NCI-H524 treated with DMSO at 0.1 percent for 48 hours (cell line): ENCODE measurements at regions not wholly inside any gene's neighbourhood (a gene's known extent, or its start where the extent isn't known, plus 50 kb on each side); places are given as distances from the start of the nearest gene placed in this dataset.
A peak's percentile ranks its signal among the peaks of the same experiment; 100 is the strongest.

ENCODE experiments used
- DNase-seq: peaks from one replicate; lab custom pipeline; 2025; lab: John Stamatoyannopoulos, UW

DNA sequence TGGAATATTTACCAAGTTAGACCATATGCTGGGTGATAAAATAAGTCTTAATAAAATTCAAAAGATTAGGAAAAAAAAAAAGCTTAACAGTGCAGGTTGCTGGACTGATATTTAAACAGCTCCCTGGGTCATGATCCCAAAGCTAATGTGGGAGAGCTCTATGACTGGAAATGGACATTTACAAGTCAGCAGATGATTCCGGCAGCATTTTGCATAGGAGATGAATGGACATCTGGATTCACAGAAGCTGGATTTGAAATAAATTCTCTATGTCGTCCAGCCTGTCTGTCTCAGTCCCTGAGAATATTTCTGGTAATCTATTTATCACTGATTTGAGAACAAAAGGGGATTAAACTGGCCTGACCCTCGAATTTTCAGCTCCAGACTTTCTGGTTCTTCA, 52.3 kb upstream of the KLHL25 start:
- DNase-seq, result no peak

- DNase-seq, result no peak
These were observed 55.2 kb upstream of the KLHL25 start for GRCh38 chr15:85849946-85850345.

- DNase-seq, result no peak
These were observed 58.2 kb upstream of the KLHL25 start for GRCh38 chr15:85852969-85853368.

DNA sequence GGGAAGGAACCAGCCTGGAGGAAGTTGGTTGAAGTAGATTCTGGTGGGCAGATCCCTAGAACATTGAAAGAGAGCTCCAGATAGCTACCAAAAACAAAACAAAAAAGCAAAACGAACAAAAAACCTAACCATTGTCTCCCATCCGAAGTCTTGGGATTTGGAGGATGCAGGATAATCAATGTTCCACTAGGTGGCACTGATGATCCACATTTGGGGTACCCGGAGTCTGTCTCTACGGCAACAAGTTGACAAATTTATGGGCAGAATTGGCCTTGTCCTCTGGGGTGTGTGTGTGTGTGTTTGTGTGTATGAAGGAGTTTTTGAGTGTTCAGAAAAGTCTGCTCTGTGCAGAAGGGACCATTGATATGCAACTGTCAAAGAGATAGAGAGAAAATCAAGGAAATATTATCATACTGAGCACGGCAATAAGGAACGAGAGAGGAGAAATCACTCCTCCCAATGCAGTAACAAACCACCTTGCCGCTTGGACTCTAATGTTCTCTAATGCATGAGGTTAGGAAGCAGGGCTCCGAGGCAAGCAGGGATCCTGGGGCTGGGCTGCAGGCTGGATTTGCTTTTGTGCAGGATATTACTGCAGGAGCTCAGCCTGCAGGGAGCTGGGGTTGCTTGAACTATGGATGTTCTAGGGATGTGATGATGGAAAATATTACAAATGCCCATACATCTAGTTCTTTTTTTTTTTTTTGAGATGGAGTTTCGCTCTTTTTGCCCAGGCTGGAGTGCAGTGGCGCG, 59.8 kb upstream of the KLHL25 start:
- no peak for DNase-seq

DNA sequence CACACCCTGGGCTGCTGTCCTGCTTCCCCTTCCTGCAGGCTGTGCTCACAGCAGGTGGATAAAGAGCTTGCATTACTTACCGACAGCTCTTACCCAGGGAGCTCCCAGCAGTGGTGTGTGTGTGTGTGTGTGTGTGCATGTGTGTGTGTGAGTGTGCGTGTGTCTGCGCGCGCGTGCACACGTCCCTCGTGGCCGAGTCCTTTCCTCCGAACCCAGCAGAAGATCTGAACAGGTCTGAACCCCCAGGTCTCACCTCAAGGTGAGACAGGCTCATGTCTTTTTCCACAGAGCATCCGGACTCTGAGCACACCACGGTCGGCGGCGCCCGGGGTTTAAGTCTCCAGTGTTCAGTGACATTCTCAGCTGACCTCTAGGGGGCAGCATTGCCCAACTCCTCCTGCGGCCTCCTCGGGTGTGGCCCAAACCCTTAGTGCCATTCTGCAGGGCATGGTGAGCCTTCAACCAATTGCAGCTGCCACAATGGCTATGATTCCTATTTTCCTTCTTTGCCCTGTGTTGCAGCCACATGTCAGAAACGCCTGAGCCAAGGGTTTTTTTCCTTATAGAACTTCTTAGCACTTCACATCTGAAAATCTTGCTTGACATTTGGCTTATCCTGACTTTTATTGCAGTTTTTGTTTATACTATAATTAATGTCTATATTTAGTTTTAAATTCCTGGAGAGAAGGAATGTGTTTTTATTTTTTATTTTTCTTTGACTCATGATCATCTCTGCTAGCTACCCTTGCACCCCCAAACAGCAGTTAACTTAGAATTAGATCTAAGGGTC, 64.1 kb upstream of the KLHL25 start:
- DNase-seq, result peak; percentile 48

- DNase-seq, result no peak
These were observed 64.9 kb upstream of the KLHL25 start for GRCh38 chr15:85859671-85860070.

DNA sequence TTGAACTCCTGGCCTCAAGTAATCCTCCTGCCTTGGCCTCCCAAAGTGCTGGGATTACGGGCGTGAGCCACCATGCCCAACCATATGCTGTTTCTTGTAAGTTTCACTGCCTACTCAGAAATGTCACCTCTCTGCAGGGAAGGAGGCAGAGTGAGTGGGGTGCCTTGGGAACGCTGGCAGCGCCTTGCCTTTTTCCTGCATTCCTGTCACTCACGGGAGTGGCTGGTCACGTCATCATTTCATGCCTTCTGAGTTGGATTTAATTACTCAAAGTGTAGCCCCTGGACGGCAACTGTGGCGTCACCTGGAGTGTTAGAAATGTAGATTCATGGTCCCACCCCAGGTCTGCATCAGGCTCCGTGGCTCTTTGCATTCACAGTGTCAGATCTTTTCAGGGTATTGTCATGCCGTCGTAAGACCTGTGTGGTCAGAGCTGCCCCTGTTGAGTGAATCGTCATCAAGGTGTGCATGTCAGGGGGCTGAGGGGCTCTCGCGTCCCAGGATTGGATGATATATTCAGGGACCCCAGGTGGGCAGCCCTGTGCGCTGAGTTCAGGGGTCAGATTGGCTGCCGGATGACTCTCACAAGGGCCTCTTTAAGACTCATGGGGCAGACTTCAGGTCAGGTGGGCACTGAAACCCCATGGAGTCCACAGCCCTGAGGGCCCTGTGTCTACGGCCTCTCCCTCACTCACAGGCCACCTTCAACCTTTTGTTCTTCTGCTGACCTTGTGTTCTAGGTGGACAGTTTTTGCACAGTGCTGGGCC, 65.9 kb upstream of the KLHL25 start:
- no peak for DNase-seq

DNA sequence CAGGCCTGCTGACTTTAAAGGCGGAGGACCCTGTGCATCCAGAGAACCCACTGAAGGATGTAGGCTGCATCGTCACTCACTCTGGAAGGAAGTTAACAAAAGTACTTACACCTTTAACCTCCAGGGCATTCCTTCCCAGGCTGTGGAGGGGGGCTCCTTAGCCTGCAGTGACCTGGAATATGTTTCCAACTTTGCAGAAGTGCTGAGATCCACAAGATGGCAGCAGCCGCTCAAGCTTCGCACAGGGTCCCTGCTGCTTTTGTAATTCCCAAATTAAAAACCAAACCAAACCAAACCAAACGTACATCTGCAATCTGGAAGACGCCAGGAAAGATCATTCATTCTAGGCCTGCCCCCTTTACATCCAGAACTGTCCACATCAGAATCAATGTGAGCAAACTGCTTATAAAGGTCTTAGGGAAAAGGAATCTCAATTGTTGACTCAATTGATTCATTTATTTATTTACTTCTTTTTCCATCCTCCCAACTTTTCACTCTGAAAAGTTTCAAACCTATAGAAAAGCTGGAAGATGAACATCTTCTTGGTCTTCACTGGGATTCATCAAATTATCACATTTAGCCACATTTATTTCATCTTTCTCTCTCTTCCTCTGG, 70.5 kb upstream of the KLHL25 start:
- DNase-seq, result peak; percentile 27

DNA sequence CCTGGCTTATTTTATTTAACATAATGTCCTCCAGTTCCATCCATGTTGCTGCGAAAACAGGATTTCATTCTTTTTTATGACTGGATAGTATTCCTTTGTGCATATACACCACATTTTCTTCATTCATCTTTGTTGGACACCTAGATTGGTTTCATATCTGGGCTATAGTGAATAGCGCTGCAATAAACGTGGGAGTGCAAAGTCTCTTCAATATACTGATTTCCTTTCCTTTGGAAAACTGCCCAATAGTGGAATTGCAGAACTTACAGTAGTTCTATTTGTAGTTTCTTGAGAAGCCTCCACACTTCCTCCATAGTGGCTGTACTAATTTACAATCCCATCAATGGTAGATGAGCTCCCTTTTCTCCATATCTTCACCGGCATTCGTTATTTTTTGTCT, 72.5 kb upstream of the KLHL25 start:
- no peak for DNase-seq

- no peak for DNase-seq
These were observed 74.4 kb upstream of the KLHL25 start for GRCh38 chr15:85869124-85869523.

DNA sequence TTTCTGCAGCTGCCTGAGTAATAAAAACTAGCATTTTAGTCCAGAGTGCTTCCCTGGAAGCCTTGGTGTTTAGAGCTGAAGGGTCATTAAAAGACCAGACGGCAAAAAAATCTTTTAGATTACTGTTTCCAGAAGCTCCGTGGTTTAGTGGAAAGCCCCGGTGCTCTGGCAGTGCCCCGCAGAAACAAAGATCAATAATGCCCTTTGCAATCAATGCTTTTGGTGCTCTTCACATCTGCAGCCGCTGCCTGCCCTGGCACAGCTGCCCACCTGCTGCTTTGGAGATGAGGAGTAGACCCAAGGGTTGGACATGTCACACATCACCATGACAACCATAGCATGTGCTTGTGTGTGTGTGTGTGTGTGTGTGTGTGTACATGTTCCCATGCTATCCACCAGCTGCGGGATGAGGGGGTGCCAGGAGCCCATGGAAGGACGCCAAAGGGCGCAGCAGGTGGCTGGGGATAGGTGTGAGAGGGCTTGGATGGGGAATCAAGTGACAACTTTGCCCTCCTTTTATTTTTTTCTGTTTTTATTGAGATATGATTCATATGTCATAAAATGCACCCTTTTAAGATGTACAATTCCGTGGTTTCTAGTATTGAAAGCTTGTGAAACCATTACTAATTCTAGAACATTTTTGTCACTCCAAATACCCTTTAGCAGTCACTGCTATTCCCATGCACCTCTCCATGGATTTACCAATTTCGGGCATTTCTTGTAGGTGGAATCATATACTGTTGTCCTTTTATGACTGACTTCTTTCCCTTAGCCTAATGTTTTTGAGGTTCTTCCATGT, 75.7 kb upstream of the KLHL25 start:
- DNase-seq, result no peak

DNA sequence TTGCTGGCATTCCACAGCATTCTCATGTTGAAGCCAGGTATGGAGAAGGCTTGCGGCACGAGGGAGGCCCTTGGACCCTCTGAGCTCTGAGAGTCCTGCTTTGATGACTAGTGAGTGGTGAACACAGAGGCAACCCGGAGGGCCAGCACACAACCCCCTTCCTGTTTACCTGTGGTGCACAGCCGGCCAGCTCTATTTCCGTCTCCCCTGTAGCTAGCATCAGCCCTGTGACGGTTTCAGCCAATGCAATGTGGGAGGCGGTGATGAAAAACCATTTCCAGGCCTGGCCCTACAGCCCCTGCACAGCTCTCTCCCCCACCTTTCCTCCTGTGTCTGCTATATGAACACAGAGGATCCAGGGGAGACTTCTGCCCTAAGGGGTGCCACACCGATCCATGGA, 76.8 kb upstream of the KLHL25 start:
- no peak for DNase-seq

DNA sequence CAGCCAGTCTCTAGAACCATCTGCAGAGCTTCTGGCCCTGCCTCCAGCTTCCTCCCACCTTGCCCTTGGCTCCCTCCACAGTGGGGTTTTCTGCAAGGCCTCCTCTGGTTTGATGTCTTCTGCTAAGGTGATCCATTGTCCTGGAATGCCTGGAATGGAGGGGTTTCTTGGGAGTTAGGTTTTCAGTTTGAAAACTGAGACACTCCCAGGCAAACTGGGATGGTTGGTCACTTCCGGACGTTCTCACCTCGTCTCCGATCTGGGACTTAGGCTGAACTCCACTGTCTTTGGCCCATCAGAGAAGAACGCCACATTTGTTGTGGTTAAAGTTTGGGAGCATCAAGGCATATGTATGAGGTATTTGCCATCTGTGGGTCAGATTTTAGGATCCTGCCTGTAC, 77.4 kb upstream of the KLHL25 start:
- no peak for DNase-seq

- no peak for DNase-seq
These were observed 79.5 kb upstream of the KLHL25 start for GRCh38 chr15:85874236-85874635.

GRCh38 chr15:85875756-85876155, 81.0 kb upstream of the KLHL25 start:
- no peak for DNase-seq

DNA sequence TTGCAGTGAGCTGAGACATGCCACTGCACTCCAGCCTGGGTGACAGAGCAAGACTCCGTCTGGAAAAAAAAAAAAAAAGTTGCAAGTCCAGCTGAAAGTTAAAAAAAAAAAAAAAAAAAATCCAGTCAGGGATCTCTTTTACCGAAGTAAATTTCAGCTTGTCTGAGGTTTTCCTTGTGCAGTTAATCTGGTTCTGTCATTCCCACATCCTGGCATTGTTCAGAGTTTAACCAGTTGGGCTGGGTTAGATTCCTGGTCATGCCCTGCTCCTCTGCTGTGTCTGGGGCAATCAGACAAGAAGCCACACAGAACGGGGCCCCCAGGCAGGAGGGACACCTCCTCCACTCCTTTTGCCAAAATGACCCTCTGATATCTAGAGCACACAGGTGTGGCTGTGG, 84.1 kb upstream of the KLHL25 start:
- no peak for DNase-seq

GRCh38 chr15:85879334-85880163, 84.8 kb upstream of the KLHL25 start:
- no peak for DNase-seq

- no peak for DNase-seq
These were observed 85.9 kb upstream of the KLHL25 start for GRCh38 chr15:85880501-85881190.

- peak; percentile 100 for DNase-seq
These were observed 91.6 kb upstream of the KLHL25 start for GRCh38 chr15:85886309-85886811.
